GM21381 (cell line): ENCODE measurements at regions not wholly inside any gene's neighbourhood (a gene's known extent, or its start where the extent isn't known, plus 50 kb on each side); places are given as distances from the start of the nearest gene placed in this dataset.
A peak's percentile ranks its signal among the peaks of the same experiment; 100 is the strongest.
"Not testable (repeated sequence)": the region's sequence is repeated elsewhere in the genome, so short reads cannot be mapped to it uniquely, and the experiment has no call there.

Experiments
- ATAC-seq: cut with Tn5 transposase; IDR thresholded peaks from one replicate; pipeline ENCODE4 v1.9.1; 2021; ENCODE audit warnings: mild to moderate bottlenecking, moderate library complexity; ENCODE audit not compliant: unreplicated experiment

GRCh38 chr2:161480123-161480522 lies 64.0 kb downstream of the TBR1 start:
- no peak for ATAC-seq

GRCh38 chr2:161481619-161482018 lies 65.5 kb downstream of the TBR1 start:
- no peak for ATAC-seq

GRCh38 chr2:161484061-161484460 lies 68.0 kb downstream of the TBR1 start:
- no peak for ATAC-seq

- ATAC-seq = no peak
Observed at GRCh38 chr2:161486111-161486510, 70.0 kb downstream of the TBR1 start.

- ATAC-seq = no peak
Observed at GRCh38 chr2:161488131-161488699, 72.1 kb downstream of the TBR1 start.

- no peak for ATAC-seq
Observed at GRCh38 chr2:161488879-161489278, 72.8 kb downstream of the TBR1 start.

GRCh38 chr2:161500892-161501610 lies 85.0 kb downstream of the TBR1 start:
- ATAC-seq = peak; percentile 66

- not testable (repeated sequence) for ATAC-seq
Observed at GRCh38 chr2:161502279-161502678, 86.2 kb downstream of the TBR1 start.

GRCh38 chr2:161504628-161505289 lies 88.7 kb downstream of the TBR1 start:
- ATAC-seq = not testable (repeated sequence)

GRCh38 chr2:161505466-161505865 lies 89.4 kb downstream of the TBR1 start:
- not testable (repeated sequence) for ATAC-seq

- not testable (repeated sequence) for ATAC-seq
Observed at GRCh38 chr2:161513295-161514032, 97.4 kb downstream of the TBR1 start.

GRCh38 chr2:161522796-161523195 lies 101.4 kb upstream of the SLC4A10 start:
- no peak for ATAC-seq

- no peak for ATAC-seq
Observed at GRCh38 chr2:161533218-161533617, 91.0 kb upstream of the SLC4A10 start.

GRCh38 chr2:161546635-161547034 lies 77.6 kb upstream of the SLC4A10 start:
- no peak for ATAC-seq

GRCh38 chr2:161547130-161547529 lies 77.1 kb upstream of the SLC4A10 start:
- ATAC-seq = no peak

GRCh38 chr2:161552015-161552414 lies 72.2 kb upstream of the SLC4A10 start:
- ATAC-seq = no peak

GRCh38 chr2:161555826-161556225 lies 68.4 kb upstream of the SLC4A10 start:
- no peak for ATAC-seq

- ATAC-seq = no peak
Observed at GRCh38 chr2:161556440-161556839, 67.8 kb upstream of the SLC4A10 start.

GRCh38 chr2:161557538-161557937 lies 66.7 kb upstream of the SLC4A10 start:
- ATAC-seq = no peak

- no peak for ATAC-seq
Observed at GRCh38 chr2:161564906-161565305, 59.3 kb upstream of the SLC4A10 start.

GRCh38 chr2:161569401-161569800 lies 54.8 kb upstream of the SLC4A10 start:
- no peak for ATAC-seq
